A549 (cell line): ENCODE measurements at regions not wholly inside any gene's neighbourhood (a gene's known extent, or its start where the extent isn't known, plus 50 kb on each side); places are given as distances from the start of the nearest gene placed in this dataset.

Source experiments
- ATAC-seq, 2 experiments: fragments of 200-7000 bp in 1 of 2; fragments of >200 bp in 1 of 2; cut with Nextera tagmentation in 1 of 2; cut with Tn5 transposase in 1 of 2; 3 replicates each; pipeline versions ENCODE4 v1.8.0 to v1.9.1; 2018 to 2020; ENCODE audit warnings: mild to moderate bottlenecking in 1 of 2, moderate library complexity in 1 of 2
- CTCF ChIA-PET: fragments of 300-600 bp; sonication (Branson Sonifier 250); formaldehyde crosslinking; extraction: SDS; loops from one replicate; lab custom pipeline; 2021; ENCODE audit warnings: antibody characterized with exemption, inconsistent platforms; lab: Yijun Ruan, JAX
- POLR2A ChIA-PET: fragments of 350-600 bp; formaldehyde crosslinking; extraction: SDS; loops from one replicate; lab custom pipeline; 2021; ENCODE audit warnings: antibody characterized with exemption, inconsistent platforms; lab: Yijun Ruan, JAX
- DNase-seq, 2 experiments: peaks; one replicate each; pipeline versions ENCODE4 v3.0.0 to v3.0.0-alpha.2; 2011 to 2016; ENCODE audit warnings: low read depth in 1 of 2, low spot score in 1 of 2
- FAIRE-seq: peaks from 2 replicates; lab custom pipeline; 2011; peaks lifted over from hg19 to GRCh38; lab: Jason Lieb, UNC
- H3K27ac ChIP-seq, 2 experiments: fragments of >200 bp; sonication (Bioruptor Twin); formaldehyde crosslinking; 3 replicates each; pipeline ENCODE4 v1.5.1; 2016 to 2017
- H3K4me1 ChIP-seq: fragments of >200 bp; sonication (Bioruptor Twin); formaldehyde crosslinking; 3 replicates; pipeline ENCODE4 v1.6.1; 2016
- H3K4me2 ChIP-seq: fragments of >200 bp; sonication (Bioruptor Twin); formaldehyde crosslinking; 3 replicates; pipeline ENCODE4 v1.6.1; 2016
- H3K4me3 ChIP-seq: fragments of >200 bp; sonication (Bioruptor Twin); formaldehyde crosslinking; 3 replicates; pipeline ENCODE4 v1.5.1; 2016
- H3K9me3 ChIP-seq: fragments of >200 bp; sonication (Bioruptor Twin); formaldehyde crosslinking; 3 replicates; pipeline ENCODE4 v1.6.1; 2016
- BHLHE40 ChIP-seq: IDR thresholded peaks from 2 replicates; pipeline ENCODE4 v1.6.1; 2012; ENCODE audit warnings: low read depth, low read length, inconsistent platforms
- CHD2 ChIP-seq: fragments of 150-350 bp; IDR thresholded peaks from 2 replicates; pipeline ENCODE4 v1.6.1; 2014; ENCODE audit warnings: low read length; ENCODE audit not compliant: partially characterized antibody
- CTCF ChIP-seq: fragments of >200 bp; sonication (Bioruptor Twin); formaldehyde crosslinking; IDR thresholded peaks from 3 replicates; pipeline ENCODE4 v1.5.1; 2016
- EHF ChIP-seq: fragments of 250-450 bp; sonication (Bioruptor Pico); IDR thresholded peaks from 2 replicates; pipeline ENCODE4 v1.5.0; 2020; ENCODE audit warnings: mild to moderate bottlenecking
- EHMT2 ChIP-seq: fragments of 200-600 bp; sonication (generic); IDR thresholded peaks from 2 replicates; pipeline ENCODE4 v1.6.1; 2016; ENCODE audit warnings: antibody characterized with exemption, low read depth, mild to moderate bottlenecking, moderate library complexity
- ELK1 ChIP-seq: fragments of 150-350 bp; IDR thresholded peaks from 2 replicates; pipeline ENCODE4 v1.6.1; 2014; ENCODE audit warnings: low read depth, mild to moderate bottlenecking, low read length
- FOSL2 ChIP-seq, 2 experiments: fragments of 450-650 bp in 1 of 2; fragments of >200 bp in 1 of 2; sonication (Bioruptor Twin) in 1 of 2; formaldehyde crosslinking; IDR thresholded peaks; 2 replicates each; pipeline versions ENCODE4 v1.5.0 to v1.6.1; 2016 to 2020; ENCODE audit warnings: mild to moderate bottlenecking in 1 of 2, moderate library complexity in 1 of 2
- HMGXB4 ChIP-seq: fragments of 250-450 bp; sonication (Bioruptor Pico); IDR thresholded peaks from 2 replicates; pipeline ENCODE4 v1.5.0; 2021; ENCODE audit warnings: mild to moderate bottlenecking, moderate library complexity, borderline replicate concordance
- JUNB ChIP-seq: fragments of >200 bp; sonication (Bioruptor Twin); formaldehyde crosslinking; IDR thresholded peaks from 2 replicates; pipeline ENCODE4 v1.6.1; 2016
- KDM1A ChIP-seq: fragments of 200-600 bp; sonication (generic); IDR thresholded peaks from 2 replicates; pipeline ENCODE4 v1.6.1; 2016; ENCODE audit warnings: low read depth, mild to moderate bottlenecking
- MYC ChIP-seq: IDR thresholded peaks from 2 replicates; pipeline ENCODE4 v1.6.1; 2012; ENCODE audit warnings: mild to moderate bottlenecking, inconsistent platforms, low read length, improper control_type of control experiment, borderline replicate concordance
- NFE2L2 ChIP-seq: fragments of 150-350 bp; conservative IDR thresholded peaks from 2 replicates; pipeline ENCODE4 v1.6.1; 2014; ENCODE audit warnings: low read length
- NR3C1 ChIP-seq: fragments of >200 bp; sonication (Bioruptor Twin); formaldehyde crosslinking; IDR thresholded peaks from 3 replicates; pipeline ENCODE4 v1.6.1; 2017
- RAD21 ChIP-seq, 2 experiments: fragments of >200 bp in 1 of 2; sonication (Bioruptor Twin) in 1 of 2; formaldehyde crosslinking in 1 of 2; IDR thresholded peaks in 1 of 2; conservative IDR thresholded peaks in 1 of 2; 2 replicates in 1 of 2; 3 replicates in 1 of 2; pipeline ENCODE4 v1.6.1; 2012 to 2018; ENCODE audit warnings: inconsistent platforms in 1 of 2
- REST ChIP-seq: fragments of 200-600 bp; sonication (generic); IDR thresholded peaks from 2 replicates; pipeline ENCODE4 v1.6.1; 2016; ENCODE audit warnings: antibody characterized with exemption, mild to moderate bottlenecking, moderate library complexity
- SMC3 ChIP-seq: fragments of >200 bp; sonication (Bioruptor Twin); formaldehyde crosslinking; IDR thresholded peaks from 3 replicates; pipeline ENCODE4 v1.6.1; 2018; ENCODE audit warnings: inconsistent platforms
- TFCP2L1 ChIP-seq: fragments of 250-450 bp; sonication (Bioruptor Pico); IDR thresholded peaks from 2 replicates; pipeline ENCODE4 v1.5.0; 2021; ENCODE audit warnings: mild to moderate bottlenecking
- ZC3H11A ChIP-seq: fragments of 450-650 bp; IDR thresholded peaks from 2 replicates; pipeline ENCODE4 v1.6.1; 2014; ENCODE audit warnings: antibody characterized with exemption, mild to moderate bottlenecking
- WGBS: methylation state at CpG from one replicate; pipeline ENCODE4 v1.1.6; 2017; ENCODE audit errors: missing lambda C conversion rate; 5-methylcytosine and 5-hydroxymethylcytosine counted together

- no peak for TF ChIP-seq REST
Observed at GRCh38 chr3:9301798-9302197, 52.4 kb upstream of the SRGAP3 start (continued).

- Histone ChIP-seq H3K9me3 (no peaks in the 10 kb centered on the region), H3K27ac (no peak overlapping the region), H3K4me2 (peak overlapping the region; percentile 72), H3K4me3 (no peak overlapping the region), H3K4me1 (no peaks in the 10 kb centered on the region)
- FAIRE-seq (peak; percentile 36), DNase-seq (peak; percentile 72 to 79), ATAC-seq (peak; percentile 95 to 99)
- peak; percentile 96 for TF ChIP-seq RAD21 (conservative IDR thresholded peaks at IDR 0.05 in 1 of 2, IDR thresholded peaks at IDR 0.05 in 1 of 2)
- TF ChIP-seq CTCF: peak; percentile 92
- TF ChIP-seq HMGXB4 (CRISPR knock-in tag): no peak
- TF ChIP-seq SMC3: peak; percentile 95
- WGBS: 16% methylated on average over 24 of the region's 24 CpGs
- POLR2A ChIA-PET: no interaction called here
- CTCF ChIA-PET: interaction anchor here (0.6 to 9.2 kb wide), 59 partner anchors 7 to 965 kb away, joined by 3 to 190 read pairs (median 3); partner anchors contain the start of gene OXTR
Observed at GRCh38 chr3:9302425-9303181, 53.2 kb upstream of the SRGAP3 start.

- no peak for ATAC-seq
Observed at GRCh38 chr3:9308298-9308990, 54.4 kb upstream of the THUMPD3 start.

More at GRCh38 chr3:9308298-9308990, 54.4 kb upstream of the THUMPD3 start:
- 25% methylated on average over 3 of the region's 3 CpGs for WGBS
- ChIA-PET POLR2A (no interaction called here), CTCF (interaction anchor here (1.1 to 3.2 kb wide), 2 partner anchors 11 to 320 kb away, joined by 3 to 10 read pairs; no protein-coding TSS in a partner anchor)
- H3K27ac ChIP-seq: no peak overlapping the region
- DNase-seq (no peak), FAIRE-seq (no peak)
- H3K9me3 ChIP-seq: no peaks in the 10 kb centered on the region
- no peak overlapping the region for H3K4me2 ChIP-seq
- TF ChIP-seq MYC: no peak
- TF ChIP-seq KDM1A: no peak
- TF ChIP-seq REST: no peak
- TF ChIP-seq EHF (CRISPR knock-in tag): no peak
- no peak for TF ChIP-seq CHD2
- no peak for TF ChIP-seq TFCP2L1 (CRISPR knock-in tag)
- TF ChIP-seq NR3C1: no peak
- no peak for TF ChIP-seq ZC3H11A
- TF ChIP-seq JUNB: no peak
- TF ChIP-seq EHMT2: no peak
- no peak for TF ChIP-seq BHLHE40
- TF ChIP-seq NFE2L2: no peak
- TF ChIP-seq FOSL2 (IDR thresholded peaks at IDR 0.05): no peak
- no peak for TF ChIP-seq FOSL2 (CRISPR knock-in tag; IDR thresholded peaks at IDR 0.05)
- no peak for TF ChIP-seq ELK1
- TF ChIP-seq SMC3: no peak
- no peak overlapping the region for H3K4me3 ChIP-seq
- H3K4me1 ChIP-seq: no peaks in the 10 kb centered on the region
